ENCODE measurements at regions not wholly inside any gene's neighbourhood (a gene's known extent, or its start where the extent isn't known, plus 50 kb on each side); places are given as distances from the start of the nearest gene placed in this dataset.

- Histone ChIP-seq H3K9ac (ENCODE audit: control insufficient read depth, extremely low read depth, insufficient read depth, low read length) (no peak overlapping the region), H3K4me2 (ENCODE audit: control insufficient read depth, extremely low read depth, insufficient read depth, low read depth, low read length) (no peak overlapping the region), H3K79me2 (ENCODE audit: control insufficient read depth, insufficient read depth, low read length) (no peaks in the 10 kb centered on the region), H3K27ac (ENCODE audit: control insufficient read depth, insufficient read depth, low read length) (no peak overlapping the region), H3K9me3 (ENCODE audit: control insufficient read depth, low read depth, low read length) (no peaks in the 10 kb centered on the region), H3K36me3 (ENCODE audit: control insufficient read depth in 2 of 2, extremely low read depth in 1 of 2, insufficient read depth in 2 of 2, low read length in 2 of 2) (no peaks in the 10 kb centered on the region), H4K20me1 (ENCODE audit: control insufficient read depth, extremely low read depth, insufficient read depth, low read length) (no peaks in the 10 kb centered on the region), H3K4me1 (ENCODE audit: control insufficient read depth, extremely low read depth, insufficient read depth, low read length) (peaks cover 2% of the 10 kb centered on the region), H2AFZ (ENCODE audit: control insufficient read depth, low read length) (no peak overlapping the region), H3K4me3 (ENCODE audit: control insufficient read depth in 2 of 3, extremely low read depth in 1 of 3, insufficient read depth in 2 of 3, low read depth in 1 of 3, low read length in 3 of 3) (no peak overlapping the region), H3K9me1 (ENCODE audit: control insufficient read depth, extremely low read depth, insufficient read depth, low read length) (no peaks in the 10 kb centered on the region), H3K27me3 (ENCODE audit: control insufficient read depth, extremely low read depth, insufficient read depth, low read length) (peaks cover 7% of the 10 kb centered on the region)
- DNase-seq (ENCODE audit: low read depth, low spot score) (no peak), FAIRE-seq (no peak)
- dilution Hi-C loops (cut with MboI; ENCODE audit: extremely low pct_ligation_motif_present, low sequenced_read_pairs), result no loop called here
- TF ChIP-seq, protein P1, sequence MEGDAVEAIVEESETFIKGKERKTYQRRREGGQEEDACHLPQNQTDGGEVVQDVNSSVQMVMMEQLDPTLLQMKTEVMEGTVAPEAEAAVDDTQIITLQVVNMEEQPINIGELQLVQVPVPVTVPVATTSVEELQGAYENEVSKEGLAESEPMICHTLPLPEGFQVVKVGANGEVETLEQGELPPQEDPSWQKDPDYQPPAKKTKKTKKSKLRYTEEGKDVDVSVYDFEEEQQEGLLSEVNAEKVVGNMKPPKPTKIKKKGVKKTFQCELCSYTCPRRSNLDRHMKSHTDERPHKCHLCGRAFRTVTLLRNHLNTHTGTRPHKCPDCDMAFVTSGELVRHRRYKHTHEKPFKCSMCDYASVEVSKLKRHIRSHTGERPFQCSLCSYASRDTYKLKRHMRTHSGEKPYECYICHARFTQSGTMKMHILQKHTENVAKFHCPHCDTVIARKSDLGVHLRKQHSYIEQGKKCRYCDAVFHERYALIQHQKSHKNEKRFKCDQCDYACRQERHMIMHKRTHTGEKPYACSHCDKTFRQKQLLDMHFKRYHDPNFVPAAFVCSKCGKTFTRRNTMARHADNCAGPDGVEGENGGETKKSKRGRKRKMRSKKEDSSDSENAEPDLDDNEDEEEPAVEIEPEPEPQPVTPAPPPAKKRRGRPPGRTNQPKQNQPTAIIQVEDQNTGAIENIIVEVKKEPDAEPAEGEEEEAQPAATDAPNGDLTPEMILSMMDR (optimal IDR thresholded peaks at IDR 0.05 in 1 of 3, IDR thresholded peaks at IDR 0.05 in 1 of 3, conservative IDR thresholded peaks at IDR 0.05 in 1 of 3; ENCODE audit: extremely low read depth in 1 of 3, insufficient read depth in 2 of 3, low read length in 3 of 3), result no peak
- TF ChIP-seq EZH2 (IDR thresholded peaks at IDR 0.05; ENCODE audit: low read length), result no peak
Observed at GRCh38 chr6:168160506-168161370, 81.7 kb upstream of the FRMD1 start.

- Histone ChIP-seq H3K4me1 (ENCODE audit: control insufficient read depth, extremely low read depth, insufficient read depth, low read length) (peaks cover 7% of the 10 kb centered on the region), H3K9me1 (ENCODE audit: control insufficient read depth, extremely low read depth, insufficient read depth, low read length) (no peaks in the 10 kb centered on the region), H3K9ac (ENCODE audit: control insufficient read depth, extremely low read depth, insufficient read depth, low read length) (no peak overlapping the region), H3K4me3 (ENCODE audit: control insufficient read depth in 2 of 3, extremely low read depth in 1 of 3, insufficient read depth in 2 of 3, low read depth in 1 of 3, low read length in 3 of 3) (no peak overlapping the region), H3K27me3 (ENCODE audit: control insufficient read depth, extremely low read depth, insufficient read depth, low read length) (peaks cover 7% of the 10 kb centered on the region), H3K4me2 (ENCODE audit: control insufficient read depth, extremely low read depth, insufficient read depth, low read depth, low read length) (no peak overlapping the region), H3K36me3 (ENCODE audit: control insufficient read depth in 2 of 2, extremely low read depth in 1 of 2, insufficient read depth in 2 of 2, low read length in 2 of 2) (no peaks in the 10 kb centered on the region), H3K79me2 (ENCODE audit: control insufficient read depth, insufficient read depth, low read length) (no peaks in the 10 kb centered on the region), H2AFZ (ENCODE audit: control insufficient read depth, low read length) (no peak overlapping the region), H4K20me1 (ENCODE audit: control insufficient read depth, extremely low read depth, insufficient read depth, low read length) (no peaks in the 10 kb centered on the region), H3K27ac (ENCODE audit: control insufficient read depth, insufficient read depth, low read length) (no peak overlapping the region), H3K9me3 (ENCODE audit: control insufficient read depth, low read depth, low read length) (no peaks in the 10 kb centered on the region)
- FAIRE-seq (no peak), DNase-seq (ENCODE audit: low read depth, low spot score) (no peak)
- no peak for TF ChIP-seq EZH2 (IDR thresholded peaks at IDR 0.05; ENCODE audit: low read length)
- dilution Hi-C loops (cut with MboI; ENCODE audit: extremely low pct_ligation_motif_present, low sequenced_read_pairs), result no loop called here
Observed at GRCh38 chr6:168159506-168159905, 80.5 kb upstream of the FRMD1 start.
